ENCODE measurements at regions not wholly inside any gene's neighbourhood (a gene's known extent, or its start where the extent isn't known, plus 50 kb on each side); places are given as distances from the start of the nearest gene placed in this dataset.
"Not testable (repeated sequence)": the region's sequence is repeated elsewhere in the genome, so short reads cannot be mapped to it uniquely, and the experiment has no call there.

- DNase-seq = no peak
These were observed 102.1 kb downstream of the CRPPA start for GRCh38 chr7:16318989-16319915.

DNA sequence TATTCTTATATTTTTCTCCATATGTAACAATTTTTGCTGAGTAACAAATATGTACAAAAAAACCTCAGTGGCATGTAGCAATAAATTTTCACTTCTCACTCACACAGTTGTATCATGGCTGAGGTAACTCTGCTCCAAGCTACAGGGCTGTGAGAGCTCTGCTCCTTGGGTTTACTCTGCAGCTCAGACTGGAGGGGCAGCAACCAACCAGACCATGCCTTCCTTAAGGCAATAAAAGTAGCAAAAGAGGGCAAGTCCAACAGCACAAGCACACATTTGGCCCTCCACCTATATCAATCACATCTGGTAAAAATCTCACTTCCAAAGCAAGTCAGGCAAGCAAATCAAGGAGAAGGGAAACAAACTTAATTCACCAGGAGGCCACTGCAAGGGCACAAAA, 102.9 kb downstream of the CRPPA start:
- no peak for DNase-seq

GRCh38 chr7:16317406-16317805, 103.9 kb downstream of the CRPPA start:
- DNase-seq = no peak

DNA sequence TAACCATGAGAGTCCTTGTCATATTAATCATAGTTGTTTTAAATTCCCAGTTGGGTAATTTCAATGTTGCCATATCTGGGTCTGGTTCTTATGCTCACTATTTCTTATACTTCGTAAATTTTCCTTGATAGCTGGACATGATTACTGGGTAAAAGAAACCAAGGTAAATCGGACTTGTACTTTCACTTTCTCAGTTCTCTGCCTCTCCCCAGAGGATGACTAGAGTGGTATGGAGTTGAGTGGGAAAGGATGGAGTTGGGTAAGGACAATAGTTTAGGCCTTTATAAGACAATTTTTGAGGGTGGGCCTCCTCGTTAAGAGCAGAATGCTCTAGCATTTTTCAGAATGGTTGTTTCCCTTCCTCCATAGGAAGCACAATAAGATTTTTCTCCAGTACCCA, 106.1 kb downstream of the CRPPA start:
- DNase-seq = no peak

- no peak for DNase-seq
These were observed 112.2 kb downstream of the CRPPA start for GRCh38 chr7:16309129-16309528.

DNA sequence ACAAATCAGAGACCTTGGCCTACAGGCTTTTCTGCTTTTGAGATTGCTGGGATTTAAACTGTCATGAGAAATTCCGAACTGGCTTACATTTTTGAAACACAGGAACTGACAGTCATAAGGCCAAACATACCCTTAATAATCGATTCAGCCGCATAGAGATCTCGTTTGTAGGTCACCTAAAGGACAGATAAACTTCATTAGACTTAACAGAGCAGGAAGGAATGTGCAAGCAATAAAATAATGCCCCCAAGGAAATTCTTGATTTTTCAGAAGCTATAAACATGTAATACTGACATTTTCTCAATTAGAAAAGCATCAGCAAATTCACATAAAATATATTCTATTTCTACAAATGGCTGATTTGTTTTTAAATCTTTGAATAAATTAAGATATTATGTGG, 120.0 kb downstream of the CRPPA start:
- no peak for DNase-seq

GRCh38 chr7:16300361-16300895, 120.9 kb downstream of the CRPPA start:
- DNase-seq = no peak

- DNase-seq = no peak
These were observed 121.5 kb downstream of the CRPPA start for GRCh38 chr7:16299853-16300252.

GRCh38 chr7:16298221-16298620, 123.1 kb downstream of the CRPPA start:
- DNase-seq = no peak

DNA sequence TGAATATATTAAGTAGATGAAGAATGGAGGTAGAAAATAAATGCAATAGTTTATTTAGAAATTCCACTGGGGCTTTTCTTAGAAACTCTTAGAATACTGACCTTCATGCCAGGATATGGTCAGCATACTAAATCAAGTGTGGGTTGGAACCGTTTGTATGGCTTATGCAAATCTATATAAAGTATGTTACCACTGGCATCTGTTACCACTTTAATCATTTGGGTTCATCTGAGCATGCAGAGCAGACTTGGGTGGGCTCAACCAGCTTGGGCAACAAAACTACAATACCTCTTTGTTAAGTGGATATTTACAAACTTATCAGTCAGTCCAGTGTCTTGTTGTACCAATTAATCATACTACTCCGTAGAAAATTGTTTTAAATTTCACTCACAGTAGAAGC, 125.8 kb downstream of the CRPPA start:
- DNase-seq = no peak

DNA sequence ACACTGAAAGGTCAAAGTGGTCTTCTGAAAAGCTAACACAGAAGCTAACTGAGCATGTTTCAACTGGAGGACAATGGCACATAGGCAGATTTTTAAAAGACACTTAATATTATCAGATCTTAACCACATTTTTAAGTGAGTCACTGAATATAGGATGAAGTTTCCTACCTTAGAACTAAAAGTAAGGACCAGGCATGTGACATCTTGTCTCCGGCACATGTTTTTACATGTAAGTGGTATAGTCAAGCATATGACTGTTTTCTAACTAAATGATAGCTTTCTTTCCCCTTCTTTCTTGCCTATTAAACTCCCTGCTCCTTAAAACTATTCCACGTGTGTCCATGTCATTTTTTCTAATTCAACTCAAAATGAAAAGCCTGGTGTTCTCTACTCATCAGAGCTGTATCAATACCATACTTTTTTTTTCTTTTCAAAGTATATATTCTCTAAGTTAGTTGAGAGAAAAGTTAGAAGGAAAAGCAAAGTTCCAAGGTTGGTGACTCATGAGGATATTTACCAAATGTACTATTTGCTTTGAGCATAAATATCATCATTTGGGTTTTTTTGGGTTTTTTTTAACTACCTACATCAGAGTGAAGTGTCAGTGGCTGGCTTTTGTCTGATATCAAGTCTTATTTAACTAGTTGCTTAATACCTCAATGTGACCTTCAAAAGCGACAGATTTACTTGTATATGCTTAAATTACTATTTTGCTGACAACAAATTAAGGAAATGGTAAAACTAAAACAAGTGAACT, 127.5 kb downstream of the CRPPA start:
- no peak for DNase-seq

DNA sequence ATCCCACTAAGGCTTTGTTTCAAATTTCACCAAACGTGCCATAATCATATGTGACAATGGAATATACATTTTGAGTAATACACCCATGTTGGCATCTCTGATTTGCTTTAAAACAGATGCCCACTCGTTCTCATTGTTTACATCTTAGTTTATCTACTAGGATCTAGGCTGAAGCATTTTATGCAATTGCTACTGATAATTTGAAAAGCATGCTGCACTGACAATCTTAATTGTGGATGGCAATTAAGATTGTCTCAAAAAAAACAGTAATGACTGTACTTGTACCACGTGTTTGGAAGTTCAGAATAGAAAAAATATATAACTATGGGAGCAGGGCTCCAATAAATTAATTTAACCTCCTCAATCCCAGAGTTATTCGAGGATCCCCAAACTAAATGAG, 136.8 kb downstream of the CRPPA start:
- DNase-seq = no peak

DNA sequence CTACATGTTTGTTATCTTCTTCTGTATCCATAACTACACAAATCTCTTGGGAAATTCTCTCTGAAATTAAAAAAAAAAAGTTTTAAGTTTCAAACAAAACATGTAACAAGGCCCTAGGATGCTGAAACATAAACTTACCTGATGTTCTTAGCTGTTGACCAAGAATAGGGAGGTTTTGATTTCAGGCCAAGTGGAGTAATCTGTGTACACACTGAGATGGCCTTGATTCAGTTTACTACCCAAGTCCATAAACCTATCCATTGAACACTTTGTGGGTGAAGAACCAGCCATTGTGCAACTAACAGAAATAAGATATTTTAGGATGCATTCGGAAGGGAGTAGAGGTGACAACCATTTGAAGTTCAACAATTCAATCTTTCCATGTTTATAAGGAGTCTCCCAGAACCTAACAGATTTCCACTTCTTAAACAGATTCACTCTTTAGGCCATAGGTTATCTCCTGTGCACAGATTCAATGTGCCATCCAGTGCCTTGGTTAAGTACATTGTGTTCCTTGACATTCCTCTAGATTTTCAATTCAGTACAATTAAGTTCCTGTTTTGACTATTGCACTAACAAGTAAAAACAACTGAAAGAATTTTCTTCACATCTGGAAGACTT, 143.1 kb downstream of the CRPPA start:
- DNase-seq = no peak

DNA sequence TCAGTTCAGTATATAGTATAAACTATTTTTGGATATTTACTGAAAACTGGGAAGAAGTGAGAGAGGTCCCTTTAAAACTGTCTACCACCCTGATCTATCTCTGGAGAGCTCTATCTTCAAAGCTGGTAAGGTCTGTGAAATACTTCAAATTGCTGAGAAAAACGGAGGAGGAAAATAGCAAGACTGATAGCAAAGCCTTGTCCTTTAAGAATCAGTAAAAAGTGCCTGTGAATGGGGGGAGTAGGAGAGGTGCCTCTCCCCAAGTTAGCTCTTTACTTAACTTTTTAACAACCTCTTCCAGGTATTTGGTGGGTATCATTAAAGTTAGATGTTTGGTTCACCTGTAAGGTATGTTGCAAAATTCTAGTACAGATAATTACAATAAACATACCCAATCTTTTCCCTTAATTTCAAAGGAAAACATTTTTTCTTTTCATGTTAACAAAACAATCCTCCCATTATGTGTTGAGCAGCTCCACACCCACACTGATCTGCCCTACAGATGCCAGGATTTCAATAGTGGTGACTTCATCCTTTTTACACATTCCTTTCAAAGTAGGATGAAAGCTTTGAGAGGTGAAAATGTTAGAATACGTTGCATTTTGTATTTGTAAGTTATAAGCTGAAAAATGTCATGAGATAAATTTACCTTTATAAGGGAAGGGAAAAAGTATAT, 149.2 kb downstream of the CRPPA start:
- no peak for DNase-seq

- no peak for DNase-seq
These were observed 149.9 kb downstream of the CRPPA start for GRCh38 chr7:16271355-16271915.

GRCh38 chr7:16270844-16271243, 150.5 kb downstream of the CRPPA start:
- no peak for DNase-seq

- DNase-seq = peak; percentile 25
These were observed 152.2 kb downstream of the CRPPA start for GRCh38 chr7:16268821-16269768.

GRCh38 chr7:16267953-16268820, 153.2 kb downstream of the CRPPA start:
- no peak for DNase-seq

- no peak for DNase-seq
These were observed 154.5 kb downstream of the CRPPA start for GRCh38 chr7:16266877-16267276.

- DNase-seq = not testable (repeated sequence)
These were observed 154.9 kb downstream of the CRPPA start for GRCh38 chr7:16266470-16266869.

All from NCI-H2171 treated with DMSO at 0.1 percent for 48 hours (cell line).